Activated T-cell treated with anti-CD3 and anti-CD28 coated beads for 1 hour (primary cell): ENCODE measurements at regions not wholly inside any gene's neighbourhood (a gene's known extent, or its start where the extent isn't known, plus 50 kb on each side); places are given as distances from the start of the nearest gene placed in this dataset.
"Not testable (repeated sequence)": the region's sequence is repeated elsewhere in the genome, so short reads cannot be mapped to it uniquely, and the experiment has no call there.

Experiments used
- DNase-seq: peaks from one replicate; pipeline ENCODE4 v3.0.0-alpha.2; 2020; ENCODE audit warnings: low read depth

- DNase-seq, result no peak
Observed at GRCh38 chr21:14683063-14683462, 136.9 kb upstream of the SAMSN1 start.

- DNase-seq, result no peak
Observed at GRCh38 chr21:14678973-14679574, 133.0 kb upstream of the SAMSN1 start.

- DNase-seq, result no peak
Observed at GRCh38 chr21:14677639-14678179, 131.6 kb upstream of the SAMSN1 start.

GRCh38 chr21:14677013-14677412 lies 130.9 kb upstream of the SAMSN1 start:
- no peak for DNase-seq

GRCh38 chr21:14675774-14676530 lies 129.8 kb upstream of the SAMSN1 start:
- no peak for DNase-seq

- DNase-seq, result no peak
Observed at GRCh38 chr21:14673649-14674048, 127.5 kb upstream of the SAMSN1 start.

GRCh38 chr21:14672466-14672865 lies 126.4 kb upstream of the SAMSN1 start:
- DNase-seq, result no peak

- DNase-seq, result no peak
Observed at GRCh38 chr21:14670409-14670808, 124.3 kb upstream of the SAMSN1 start.

- DNase-seq, result not testable (repeated sequence)
Observed at GRCh38 chr21:14669092-14669491, 123.0 kb upstream of the SAMSN1 start.

GRCh38 chr21:14657241-14658008 lies 111.3 kb upstream of the SAMSN1 start:
- DNase-seq, result no peak

GRCh38 chr21:14646893-14647292 lies 100.8 kb upstream of the SAMSN1 start:
- DNase-seq, result no peak

GRCh38 chr21:14645702-14646101 lies 99.6 kb upstream of the SAMSN1 start:
- DNase-seq, result no peak

GRCh38 chr21:14632359-14632758 lies 86.2 kb upstream of the SAMSN1 start:
- no peak for DNase-seq

- DNase-seq, result no peak
Observed at GRCh38 chr21:14630556-14631069, 84.5 kb upstream of the SAMSN1 start.

GRCh38 chr21:14629461-14629860 lies 83.3 kb upstream of the SAMSN1 start:
- DNase-seq, result no peak

- not testable (repeated sequence) for DNase-seq
Observed at GRCh38 chr21:14623079-14623478, 77.0 kb upstream of the SAMSN1 start.

- DNase-seq, result no peak
Observed at GRCh38 chr21:14620152-14620551, 74.0 kb upstream of the SAMSN1 start.

- DNase-seq, result no peak
Observed at GRCh38 chr21:14617871-14618270, 71.8 kb upstream of the SAMSN1 start.

- DNase-seq, result no peak
Observed at GRCh38 chr21:14617040-14617393, 70.9 kb upstream of the SAMSN1 start.

GRCh38 chr21:14616380-14617039 lies 70.4 kb upstream of the SAMSN1 start:
- no peak for DNase-seq

- no peak for DNase-seq
Observed at GRCh38 chr21:14615359-14615974, 69.4 kb upstream of the SAMSN1 start.

GRCh38 chr21:14614287-14614686 lies 68.2 kb upstream of the SAMSN1 start:
- DNase-seq, result no peak
